ENCODE measurements at regions not wholly inside any gene's neighbourhood (a gene's known extent, or its start where the extent isn't known, plus 50 kb on each side); places are given as distances from the start of the nearest gene placed in this dataset.

DNA sequence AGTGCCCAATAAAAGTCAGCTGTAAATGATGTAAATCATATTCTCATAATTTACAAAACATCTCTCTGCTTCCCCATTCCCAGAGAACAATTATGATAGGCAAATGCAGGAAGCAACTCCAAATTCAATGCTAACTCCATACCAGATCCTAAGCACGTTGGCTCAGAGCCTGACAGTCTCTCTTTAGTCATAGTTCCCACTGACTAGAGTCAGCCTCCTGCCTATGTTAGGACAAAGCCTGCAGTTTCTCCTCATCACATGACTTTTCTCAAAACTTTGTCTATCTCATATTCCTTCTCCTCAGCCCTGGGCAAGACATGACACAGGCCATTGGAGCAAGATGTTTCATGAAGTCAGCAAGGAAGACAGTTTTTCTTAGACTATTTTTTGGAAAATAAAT lies 101.5 kb upstream of the COL24A1 start:
- DNase-seq (ENCODE audit: low read depth, low spot score), result peak; percentile 7
- TF ChIP-seq, protein P1, sequence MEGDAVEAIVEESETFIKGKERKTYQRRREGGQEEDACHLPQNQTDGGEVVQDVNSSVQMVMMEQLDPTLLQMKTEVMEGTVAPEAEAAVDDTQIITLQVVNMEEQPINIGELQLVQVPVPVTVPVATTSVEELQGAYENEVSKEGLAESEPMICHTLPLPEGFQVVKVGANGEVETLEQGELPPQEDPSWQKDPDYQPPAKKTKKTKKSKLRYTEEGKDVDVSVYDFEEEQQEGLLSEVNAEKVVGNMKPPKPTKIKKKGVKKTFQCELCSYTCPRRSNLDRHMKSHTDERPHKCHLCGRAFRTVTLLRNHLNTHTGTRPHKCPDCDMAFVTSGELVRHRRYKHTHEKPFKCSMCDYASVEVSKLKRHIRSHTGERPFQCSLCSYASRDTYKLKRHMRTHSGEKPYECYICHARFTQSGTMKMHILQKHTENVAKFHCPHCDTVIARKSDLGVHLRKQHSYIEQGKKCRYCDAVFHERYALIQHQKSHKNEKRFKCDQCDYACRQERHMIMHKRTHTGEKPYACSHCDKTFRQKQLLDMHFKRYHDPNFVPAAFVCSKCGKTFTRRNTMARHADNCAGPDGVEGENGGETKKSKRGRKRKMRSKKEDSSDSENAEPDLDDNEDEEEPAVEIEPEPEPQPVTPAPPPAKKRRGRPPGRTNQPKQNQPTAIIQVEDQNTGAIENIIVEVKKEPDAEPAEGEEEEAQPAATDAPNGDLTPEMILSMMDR (IDR thresholded peaks at IDR 0.05; ENCODE audit: low read depth, low read length), result no peak
- in situ Hi-C loops (cut with HindIII; ENCODE audit: low sequenced_read_pairs), result no loop called here

GRCh38 chr1:86247597-86248279 lies 91.2 kb upstream of the COL24A1 start:
- TF ChIP-seq, protein P1 (IDR thresholded peaks at IDR 0.05; ENCODE audit: low read depth, low read length), result no peak
- DNase-seq (ENCODE audit: low read depth, low spot score), result no peak
- in situ Hi-C loops (cut with HindIII; ENCODE audit: low sequenced_read_pairs), result no loop called here
- no peak overlapping the region for H3K4me3 ChIP-seq (ENCODE audit: low read depth, low read length)

More for the DNA sequence above, 101.5 kb upstream of the COL24A1 start:
- no peak overlapping the region for H3K4me3 ChIP-seq (ENCODE audit: low read depth, low read length)

DNA sequence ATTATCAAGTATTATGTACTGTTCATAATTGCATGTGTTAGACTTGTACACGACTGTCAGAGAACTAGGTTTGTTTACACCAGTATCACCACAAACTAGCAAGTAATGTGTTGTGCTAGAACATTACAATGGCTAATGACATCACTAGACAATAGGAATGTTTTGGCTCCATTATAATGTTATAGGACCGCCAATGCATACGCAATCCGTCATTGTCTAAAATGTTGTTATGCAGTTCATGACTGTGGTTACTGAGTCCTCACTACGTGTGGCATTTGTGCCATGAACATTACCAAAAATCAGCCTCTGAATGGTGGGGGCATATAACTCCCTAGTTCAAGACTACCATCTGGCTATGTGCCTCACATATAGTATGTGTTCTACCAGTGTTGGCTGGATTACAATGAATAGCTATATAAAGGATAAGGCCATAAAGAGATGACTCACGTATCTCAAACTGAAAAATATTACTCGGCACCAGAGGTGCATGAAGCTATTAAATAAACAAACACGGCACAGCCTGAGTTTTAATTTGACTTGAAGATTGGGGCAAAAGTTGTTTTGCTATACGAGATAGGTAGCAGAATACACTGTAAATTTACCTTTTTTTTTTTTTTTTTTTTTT lies 89.1 kb upstream of the COL24A1 start:
- in situ Hi-C loops (cut with HindIII; ENCODE audit: low sequenced_read_pairs), result no loop called here
- TF ChIP-seq, protein P1 (IDR thresholded peaks at IDR 0.05; ENCODE audit: low read depth, low read length), result no peak
- DNase-seq (ENCODE audit: low read depth, low spot score), result no peak
- no peak overlapping the region for H3K4me3 ChIP-seq (ENCODE audit: low read depth, low read length)

- TF ChIP-seq, protein P1 (IDR thresholded peaks at IDR 0.05; ENCODE audit: low read depth, low read length), result no peak
- no peak for DNase-seq (ENCODE audit: low read depth, low spot score)
- in situ Hi-C loops (cut with HindIII; ENCODE audit: low sequenced_read_pairs), result no loop called here
- no peak overlapping the region for H3K4me3 ChIP-seq (ENCODE audit: low read depth, low read length)
Observed at GRCh38 chr1:86239894-86240293, 83.3 kb upstream of the COL24A1 start.

DNA sequence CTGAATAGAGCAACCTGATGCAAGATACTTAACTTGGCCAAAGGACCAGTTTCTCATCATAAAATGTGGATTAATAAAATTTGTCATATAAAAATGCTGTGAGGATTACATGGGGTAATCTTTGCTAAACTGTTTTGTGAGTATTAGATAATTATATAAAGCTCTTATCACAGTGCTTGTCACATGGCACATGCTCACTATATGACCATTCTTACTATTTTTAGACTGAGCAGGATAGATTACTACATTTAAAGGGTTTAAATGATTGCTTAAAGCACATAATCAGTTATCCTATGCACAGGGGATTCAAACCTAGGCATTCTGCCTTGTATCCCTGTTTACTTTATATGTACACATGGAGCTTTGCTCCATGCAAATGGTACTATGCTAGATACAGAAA lies 82.9 kb upstream of the COL24A1 start:
- H3K4me3 ChIP-seq (ENCODE audit: low read depth, low read length), result no peak overlapping the region
- TF ChIP-seq, protein P1 (IDR thresholded peaks at IDR 0.05; ENCODE audit: low read depth, low read length), result no peak
- DNase-seq (ENCODE audit: low read depth, low spot score), result no peak
- in situ Hi-C loops (cut with HindIII; ENCODE audit: low sequenced_read_pairs), result no loop called here

DNA sequence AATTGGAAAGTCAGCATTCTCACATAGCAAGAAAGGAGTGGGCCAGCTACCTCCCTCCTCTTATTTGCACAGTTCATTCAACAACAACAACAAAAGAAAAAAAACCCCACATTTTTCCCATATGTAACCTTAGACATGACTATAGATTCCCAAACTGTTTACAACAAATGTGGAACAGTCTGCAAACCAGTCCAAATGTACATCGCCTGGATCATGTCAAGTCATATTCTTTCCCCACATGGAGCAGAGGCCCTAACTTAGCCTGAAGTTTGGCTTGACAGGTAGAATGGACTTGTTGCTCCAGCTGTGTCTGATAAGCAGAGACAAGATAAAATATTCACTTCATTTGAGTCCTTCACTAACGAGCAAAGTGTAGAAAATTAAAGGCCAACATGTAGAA lies 81.7 kb upstream of the COL24A1 start:
- in situ Hi-C loops (cut with HindIII; ENCODE audit: low sequenced_read_pairs), result no loop called here
- TF ChIP-seq, protein P1 (IDR thresholded peaks at IDR 0.05; ENCODE audit: low read depth, low read length), result no peak
- no peak overlapping the region for H3K4me3 ChIP-seq (ENCODE audit: low read depth, low read length)
- DNase-seq (ENCODE audit: low read depth, low spot score), result no peak

Data from astrocyte of the spinal cord (primary cell).